Left cardiac atrium (tissue), 4 donors: ENCODE measurements at regions not wholly inside any gene's neighbourhood (a gene's known extent, or its start where the extent isn't known, plus 50 kb on each side); places are given as distances from the start of the nearest gene placed in this dataset.

Experiments
- ATAC-seq, 2 donors: fragments of 200-7000 bp; cut with Tn5 transposase; one replicate each; pipeline ENCODE4 v1.9.1; 2020; ENCODE audit warnings: mild to moderate bottlenecking in 2 of 2, moderate library complexity in 2 of 2
- DNase-seq: peaks from one replicate; pipeline ENCODE4 v3.0.0-alpha.2; 2020
- intact Hi-C, 2 donors: fragments of 100-400 bp; cut with DNase I; formaldehyde crosslinking; loops; one replicate each; pipeline versions ENCODE4 v1.14.1 to v1.15.1; 2022 to 2023
- donor health status: DM: no; HTN: yes; CAD: no.
- donor health status: DM: no; HTN: yes; CAD: no; lungs with severe emphysema.
- donor health status: DM: yes; HTN: yes; CAD: no.
- donor health status: Dilated cardiomyopathy.

GRCh38 chr11:15635521-15635920 lies 520.8 kb downstream of the INSC start:
- intact Hi-C loops = no loop called here
- ATAC-seq (no peak), DNase-seq (no peak)

GRCh38 chr11:15636521-15637089 lies 521.9 kb downstream of the INSC start:
- intact Hi-C loops = no loop called here
- ATAC-seq = no peak

GRCh38 chr11:15638386-15638787 lies 523.7 kb downstream of the INSC start:
- DNase-seq = no peak
- peak in 1 of 2 donors; percentile 52 for ATAC-seq
- intact Hi-C loops = no loop called here

More at GRCh38 chr11:15636521-15637089, 521.9 kb downstream of the INSC start:
- no peak for DNase-seq

GRCh38 chr11:15640318-15640717 lies 525.6 kb downstream of the INSC start:
- no peak for ATAC-seq
- intact Hi-C loops = no loop called here
- no peak for DNase-seq

GRCh38 chr11:15641271-15642045 lies 526.7 kb downstream of the INSC start:
- no peak for DNase-seq
- intact Hi-C loops = no loop called here

GRCh38 chr11:15645201-15645600 lies 530.5 kb downstream of the INSC start:
- DNase-seq (no peak), ATAC-seq (peak in 1 of 2 donors; percentile 14)
- intact Hi-C loops = loop anchor here in 1 of 2 donors (5.0 kb wide), 1 partner anchor 318 kb away; no protein-coding TSS in a partner anchor

More at GRCh38 chr11:15641271-15642045, 526.7 kb downstream of the INSC start:
- peak in 1 of 2 donors; percentile 22 for ATAC-seq

GRCh38 chr11:15649371-15650104 lies 534.8 kb downstream of the INSC start:
- no peak for ATAC-seq
- intact Hi-C loops = loop anchor here in 1 of 2 donors (5.0 kb wide), 3 partner anchors 168 to 963 kb away; no protein-coding TSS in a partner anchor
- no peak for DNase-seq

- intact Hi-C loops = loop anchor here in 1 of 2 donors (5.0 kb wide), 2 partner anchors 167 to 962 kb away; no protein-coding TSS in a partner anchor
- ATAC-seq (peak; percentile 99), DNase-seq (peak; percentile 96)
Measured at GRCh38 chr11:15650105-15650938, 535.6 kb downstream of the INSC start.

- ATAC-seq = no peak
- DNase-seq = no peak
- intact Hi-C loops = loop anchor here in 1 of 2 donors (5.0 kb wide), 2 partner anchors 166 to 961 kb away; no protein-coding TSS in a partner anchor
Measured at GRCh38 chr11:15651033-15651432, 536.3 kb downstream of the INSC start.

GRCh38 chr11:15651816-15652215 lies 537.1 kb downstream of the INSC start:
- intact Hi-C loops = loop anchor here in 1 of 2 donors (5.0 kb wide), 2 partner anchors 165 to 960 kb away; no protein-coding TSS in a partner anchor
- ATAC-seq (peak in 1 of 2 donors; percentile 11), DNase-seq (no peak)

- ATAC-seq (no peak), DNase-seq (no peak)
- intact Hi-C loops = loop anchor here in 1 of 2 donors (5.0 kb wide), 2 partner anchors 164 to 959 kb away; no protein-coding TSS in a partner anchor
Measured at GRCh38 chr11:15653191-15653710, 538.5 kb downstream of the INSC start.

- DNase-seq (no peak), ATAC-seq (no peak)
- intact Hi-C loops = loop anchor here in 1 of 2 donors (5.0 kb wide), 2 partner anchors 163 to 958 kb away; no protein-coding TSS in a partner anchor
Measured at GRCh38 chr11:15654451-15654850, 539.7 kb downstream of the INSC start.

- ATAC-seq (peak; percentile 17 to 45), DNase-seq (no peak)
- intact Hi-C loops = no loop called here
Measured at GRCh38 chr11:15655552-15655951, 540.8 kb downstream of the INSC start.

GRCh38 chr11:15657264-15657663 lies 542.5 kb downstream of the INSC start:
- intact Hi-C loops = no loop called here
- no peak for ATAC-seq

GRCh38 chr11:15660496-15660895 lies 545.8 kb downstream of the INSC start:
- DNase-seq (no peak), ATAC-seq (no peak)
- intact Hi-C loops = no loop called here

More at GRCh38 chr11:15657264-15657663, 542.5 kb downstream of the INSC start:
- no peak for DNase-seq

- ATAC-seq (no peak), DNase-seq (no peak)
- intact Hi-C loops = no loop called here
Measured at GRCh38 chr11:15662285-15662684, 547.6 kb downstream of the INSC start.

- peak in 1 of 2 donors; percentile 17 for ATAC-seq
- intact Hi-C loops = no loop called here
Measured at GRCh38 chr11:15663777-15664218, 549.1 kb downstream of the INSC start.

GRCh38 chr11:15665368-15665871 lies 550.7 kb downstream of the INSC start:
- ATAC-seq (no peak), DNase-seq (no peak)
- intact Hi-C loops = no loop called here

More at GRCh38 chr11:15663777-15664218, 549.1 kb downstream of the INSC start:
- DNase-seq = no peak
